GM12875 (cell line): ENCODE measurements at regions not wholly inside any gene's neighbourhood (a gene's known extent, or its start where the extent isn't known, plus 50 kb on each side); places are given as distances from the start of the nearest gene placed in this dataset.

Source experiments
- H3K4me3 ChIP-seq: one replicate; pipeline ENCODE4 v1.5.1; 2011; ENCODE audit warnings: low read depth, low read length, control low read depth
- TF ChIP-seq, protein P1 (sequence below): IDR thresholded peaks from 2 replicates; pipeline ENCODE4 v1.5.1; 2011; ENCODE audit warnings: low read depth, mild to moderate bottlenecking, control low read depth, inconsistent platforms, low read length, moderate library complexity, borderline replicate concordance; ENCODE audit not compliant: insufficient read depth

- TF ChIP-seq, protein P1, sequence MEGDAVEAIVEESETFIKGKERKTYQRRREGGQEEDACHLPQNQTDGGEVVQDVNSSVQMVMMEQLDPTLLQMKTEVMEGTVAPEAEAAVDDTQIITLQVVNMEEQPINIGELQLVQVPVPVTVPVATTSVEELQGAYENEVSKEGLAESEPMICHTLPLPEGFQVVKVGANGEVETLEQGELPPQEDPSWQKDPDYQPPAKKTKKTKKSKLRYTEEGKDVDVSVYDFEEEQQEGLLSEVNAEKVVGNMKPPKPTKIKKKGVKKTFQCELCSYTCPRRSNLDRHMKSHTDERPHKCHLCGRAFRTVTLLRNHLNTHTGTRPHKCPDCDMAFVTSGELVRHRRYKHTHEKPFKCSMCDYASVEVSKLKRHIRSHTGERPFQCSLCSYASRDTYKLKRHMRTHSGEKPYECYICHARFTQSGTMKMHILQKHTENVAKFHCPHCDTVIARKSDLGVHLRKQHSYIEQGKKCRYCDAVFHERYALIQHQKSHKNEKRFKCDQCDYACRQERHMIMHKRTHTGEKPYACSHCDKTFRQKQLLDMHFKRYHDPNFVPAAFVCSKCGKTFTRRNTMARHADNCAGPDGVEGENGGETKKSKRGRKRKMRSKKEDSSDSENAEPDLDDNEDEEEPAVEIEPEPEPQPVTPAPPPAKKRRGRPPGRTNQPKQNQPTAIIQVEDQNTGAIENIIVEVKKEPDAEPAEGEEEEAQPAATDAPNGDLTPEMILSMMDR: no peak
- H3K4me3 ChIP-seq: no peak overlapping the region
These were observed 432.8 kb downstream of the PDGFC start for GRCh38 chr4:156538651-156539257.

GRCh38 chr4:156538210-156538609, 433.4 kb downstream of the PDGFC start:
- H3K4me3 ChIP-seq: no peak overlapping the region
- TF ChIP-seq, protein P1: no peak

- TF ChIP-seq, protein P1: no peak
- no peak overlapping the region for H3K4me3 ChIP-seq
These were observed 434.3 kb downstream of the PDGFC start for GRCh38 chr4:156537286-156537685.

DNA sequence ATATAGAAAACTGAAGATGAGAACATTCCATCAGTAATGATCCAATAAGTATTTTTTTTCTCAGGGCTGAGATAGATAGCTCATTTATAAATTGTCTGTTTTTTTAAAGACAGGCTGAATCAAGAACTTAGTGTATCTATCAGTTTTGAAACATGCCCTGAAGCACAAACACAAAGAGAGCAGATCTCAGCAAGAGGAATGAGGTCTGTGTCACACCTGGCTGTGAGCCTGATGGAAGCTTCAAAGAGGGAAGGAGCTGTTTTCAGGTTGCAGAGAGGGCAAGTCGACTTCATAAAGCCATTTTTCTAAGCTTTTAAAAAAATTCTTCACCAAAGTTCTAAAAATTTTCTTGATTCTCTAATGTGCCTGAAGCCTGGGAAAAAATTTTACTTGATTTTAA, 434.9 kb downstream of the PDGFC start:
- no peak overlapping the region for H3K4me3 ChIP-seq
- TF ChIP-seq, protein P1: no peak

DNA sequence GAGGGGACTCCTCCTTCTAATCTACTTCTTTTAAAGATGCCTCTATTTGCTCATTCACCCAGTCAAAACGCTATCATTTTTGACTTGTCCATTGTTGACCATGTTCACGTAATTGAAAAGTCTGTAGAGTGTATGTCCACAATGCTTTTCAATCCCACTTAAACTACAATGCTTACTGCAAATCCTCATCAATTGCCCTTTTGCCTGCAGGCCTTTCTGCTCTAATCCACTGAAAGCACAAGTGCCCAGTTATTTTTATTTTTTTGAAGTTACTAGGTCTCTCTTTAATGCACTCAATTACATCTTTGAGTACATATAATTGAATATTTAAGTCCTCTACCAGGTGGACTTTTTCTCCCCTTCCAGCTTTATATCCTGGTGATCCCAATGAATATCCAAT, 437.4 kb downstream of the PDGFC start:
- no peak overlapping the region for H3K4me3 ChIP-seq
- TF ChIP-seq, protein P1: no peak

DNA sequence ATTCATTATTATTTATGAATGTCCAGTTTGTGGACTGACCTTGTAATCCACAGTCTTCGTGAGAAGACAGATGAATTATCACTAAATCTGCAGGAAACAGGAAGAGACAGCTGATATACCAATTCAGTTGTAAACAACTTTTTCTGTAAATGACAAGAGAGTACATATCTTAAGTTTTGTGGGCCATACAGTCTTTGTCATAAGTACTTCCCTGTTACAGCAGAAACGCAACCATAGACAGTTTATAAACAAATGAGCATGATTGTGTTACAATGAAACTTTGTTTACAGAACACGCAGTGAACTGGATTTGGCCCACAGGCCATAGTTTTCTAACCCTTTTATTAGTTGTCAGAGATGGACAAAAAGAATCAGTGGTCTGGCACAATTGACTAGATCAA, 443.4 kb downstream of the PDGFC start:
- TF ChIP-seq, protein P1: no peak
- no peak overlapping the region for H3K4me3 ChIP-seq

GRCh38 chr4:156527237-156527993, 444.2 kb downstream of the PDGFC start:
- no peak overlapping the region for H3K4me3 ChIP-seq
- TF ChIP-seq, protein P1: no peak
